Neural crest cell (in vitro differentiated cells): ENCODE measurements at regions not wholly inside any gene's neighbourhood (a gene's known extent, or its start where the extent isn't known, plus 50 kb on each side); places are given as distances from the start of the nearest gene placed in this dataset.
A peak's percentile ranks its signal among the peaks of the same experiment; 100 is the strongest.

Experiments
- DNase-seq: peaks from one replicate; pipeline ENCODE4 v3.0.0; 2021; ENCODE audit warnings: low read depth, mixed read lengths, low spot score
- H3K27ac Mint-ChIP-seq: one replicate; pipeline ENCODE4 v1.8.0; 2021; ENCODE audit warnings: mild to moderate bottlenecking, mixed read lengths; ENCODE audit not compliant: unreplicated experiment
- H3K27me3 Mint-ChIP-seq: 2 replicates; pipeline ENCODE4 v1.8.0; 2021; ENCODE audit warnings: low read depth, mild to moderate bottlenecking, mixed read lengths
- H3K36me3 Mint-ChIP-seq: 2 replicates; pipeline ENCODE4 v1.8.0; 2021; ENCODE audit warnings: low read depth, mild to moderate bottlenecking, mixed read lengths
- H3K4me1 Mint-ChIP-seq: 2 replicates; pipeline ENCODE4 v1.8.0; 2021; ENCODE audit warnings: mixed read lengths
- H3K4me3 Mint-ChIP-seq: one replicate; pipeline ENCODE4 v1.8.0; 2021; ENCODE audit warnings: mild to moderate bottlenecking, mixed read lengths
- H3K9me3 Mint-ChIP-seq: 2 replicates; pipeline ENCODE4 v1.8.0; 2021; ENCODE audit warnings: mixed read lengths
- CTCF ChIP-seq: fragments of 200-600 bp; sonication (generic); conservative IDR thresholded peaks from 2 replicates; pipeline ENCODE4 v1.5.0; 2021; ENCODE audit warnings: antibody characterized with exemption, mild to moderate bottlenecking

GRCh38 chr5:98308231-98308630, 465.2 kb upstream of the RGMB start:
- Mint-ChIP-seq H3K36me3 (no peaks in the 10 kb centered on the region), H3K4me1 (peaks cover 23% of the 10 kb centered on the region), H3K27ac (no peak overlapping the region), H3K9me3 (peaks cover 2% of the 10 kb centered on the region), H3K4me3 (no peak overlapping the region), H3K27me3 (no peaks in the 10 kb centered on the region)
- TF ChIP-seq CTCF = no peak
- no peak for DNase-seq

GRCh38 chr5:98308960-98309359, 464.5 kb upstream of the RGMB start:
- Mint-ChIP-seq H3K36me3 (no peaks in the 10 kb centered on the region), H3K4me3 (no peak overlapping the region), H3K4me1 (peaks cover 23% of the 10 kb centered on the region), H3K9me3 (peaks cover 2% of the 10 kb centered on the region), H3K27ac (no peak overlapping the region), H3K27me3 (no peaks in the 10 kb centered on the region)
- no peak for TF ChIP-seq CTCF
- DNase-seq = no peak

GRCh38 chr5:98309785-98310598, 463.5 kb upstream of the RGMB start:
- H3K4me1 Mint-ChIP-seq = peaks cover 29% of the 10 kb centered on the region
- H3K9me3 Mint-ChIP-seq = peaks cover 2% of the 10 kb centered on the region
- peak; percentile 1 for DNase-seq
- H3K36me3 Mint-ChIP-seq = no peaks in the 10 kb centered on the region
- no peaks in the 10 kb centered on the region for H3K27me3 Mint-ChIP-seq
- no peak for TF ChIP-seq CTCF
- peak overlapping the region; percentile 88 for H3K27ac Mint-ChIP-seq
- peak overlapping the region; percentile 5 for H3K4me3 Mint-ChIP-seq

- no peak for TF ChIP-seq CTCF
- Mint-ChIP-seq H3K27ac (no peak overlapping the region), H3K4me1 (peaks cover 31% of the 10 kb centered on the region), H3K4me3 (no peak overlapping the region), H3K27me3 (no peaks in the 10 kb centered on the region), H3K36me3 (no peaks in the 10 kb centered on the region), H3K9me3 (no peaks in the 10 kb centered on the region)
- DNase-seq = no peak
Measured at GRCh38 chr5:98314292-98314691, 459.2 kb upstream of the RGMB start.

GRCh38 chr5:98318386-98318785, 455.1 kb upstream of the RGMB start:
- Mint-ChIP-seq H3K4me1 (peaks cover 34% of the 10 kb centered on the region), H3K4me3 (no peak overlapping the region), H3K27ac (no peak overlapping the region), H3K36me3 (no peaks in the 10 kb centered on the region), H3K27me3 (no peaks in the 10 kb centered on the region), H3K9me3 (no peaks in the 10 kb centered on the region)
- DNase-seq = no peak
- no peak for TF ChIP-seq CTCF
